ENCODE measurements at regions not wholly inside any gene's neighbourhood (a gene's known extent, or its start where the extent isn't known, plus 50 kb on each side); places are given as distances from the start of the nearest gene placed in this dataset.

DNA sequence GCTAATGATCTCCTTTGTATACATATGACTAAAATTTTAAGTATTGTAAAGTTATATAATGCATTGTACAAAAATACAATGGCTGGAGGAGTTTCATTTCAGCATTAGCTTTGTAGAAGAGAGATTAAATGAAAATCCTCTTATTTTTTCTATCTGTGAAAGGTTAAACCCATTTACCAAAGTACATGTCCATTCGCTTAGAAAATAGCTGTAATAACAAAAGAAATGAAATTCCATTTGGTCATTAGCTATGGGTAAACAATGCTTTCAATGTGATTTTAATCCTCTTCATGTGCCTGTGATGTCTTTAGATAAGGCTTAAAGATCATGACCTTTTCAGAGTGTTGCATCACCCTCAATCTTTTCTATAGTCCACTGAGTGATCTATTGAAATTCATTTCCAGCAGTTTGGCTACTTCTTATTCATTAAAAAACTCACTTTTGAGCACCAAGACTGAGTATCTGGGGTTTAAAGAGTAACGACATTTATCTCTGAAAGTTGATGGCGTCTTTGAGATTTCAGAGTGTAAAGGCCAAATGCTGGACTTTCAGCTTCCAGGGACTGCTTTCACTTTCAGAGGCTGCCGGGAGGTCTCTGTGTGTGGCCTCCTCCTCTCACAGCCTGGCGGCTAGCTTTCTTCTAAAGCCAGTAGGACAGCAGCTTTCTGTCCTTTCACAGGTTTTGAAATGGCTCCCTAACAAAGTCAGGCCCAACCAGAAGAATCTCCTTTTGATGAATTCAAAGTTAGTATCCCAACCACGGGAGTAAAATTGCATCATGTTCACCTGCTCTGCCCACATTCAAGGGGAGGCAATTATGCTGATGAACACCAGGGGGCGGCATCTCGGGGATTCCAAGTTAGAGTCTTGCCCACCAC is 701.4 kb upstream of the COBL start:
- no peak for DNase-seq

DNA sequence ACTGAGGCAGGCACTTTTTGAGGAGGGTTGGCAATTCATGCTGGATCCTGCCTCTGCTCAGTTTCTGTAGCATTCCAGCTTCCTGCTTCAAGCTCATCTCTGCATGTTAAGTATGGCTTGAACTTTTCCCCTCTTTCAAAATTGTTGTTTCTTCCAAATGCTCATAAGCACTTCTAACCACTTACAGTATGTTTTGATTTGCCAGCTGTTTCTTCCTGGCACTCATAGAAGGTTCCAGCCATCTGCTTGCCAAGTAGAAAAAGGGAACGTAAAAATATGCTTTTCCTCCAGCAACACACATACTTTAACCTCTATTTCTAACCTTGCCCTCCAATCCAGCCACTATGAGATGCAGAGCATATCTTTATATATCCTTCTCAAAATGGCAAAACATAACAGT is 692.6 kb upstream of the COBL start:
- peak; percentile 10 for DNase-seq

DNA sequence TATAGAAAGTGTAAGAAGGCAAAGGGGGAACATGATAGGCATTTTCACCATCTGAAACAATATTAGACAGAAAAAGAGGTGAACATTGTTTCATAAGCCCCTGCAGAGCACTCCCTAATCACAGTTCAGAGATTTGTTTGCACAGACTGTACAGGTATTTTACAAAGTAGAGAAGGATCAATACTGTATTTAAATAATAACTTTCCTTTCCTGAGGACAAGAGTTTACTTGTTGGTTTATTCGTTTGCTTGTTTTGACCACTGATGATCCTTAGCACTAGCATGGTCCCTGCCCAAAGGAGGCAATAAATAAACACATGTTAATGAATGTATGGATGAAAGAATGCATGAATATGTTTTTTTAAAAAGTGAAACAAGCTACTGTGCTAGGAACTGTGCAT is 690.1 kb upstream of the COBL start:
- no peak for DNase-seq

DNA sequence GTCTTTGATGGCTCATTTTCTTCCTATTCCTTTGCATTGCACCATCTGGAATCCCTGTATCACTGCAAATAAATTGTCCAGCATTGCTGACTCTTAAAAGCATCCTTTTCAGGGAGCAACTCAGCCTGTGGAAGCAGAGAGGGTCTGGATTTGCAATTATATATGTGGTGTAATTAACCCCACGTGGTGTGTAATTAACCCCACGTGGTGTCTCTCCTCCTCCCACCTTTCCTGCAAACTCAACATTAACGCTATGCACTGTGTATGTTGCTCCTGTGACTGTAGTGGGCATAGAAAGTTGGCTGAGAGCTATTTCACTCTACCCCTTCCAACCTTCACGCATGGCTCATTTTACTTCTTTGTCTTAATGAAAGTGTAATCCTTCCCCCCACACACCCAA is 689.0 kb upstream of the COBL start:
- no peak for DNase-seq

DNA sequence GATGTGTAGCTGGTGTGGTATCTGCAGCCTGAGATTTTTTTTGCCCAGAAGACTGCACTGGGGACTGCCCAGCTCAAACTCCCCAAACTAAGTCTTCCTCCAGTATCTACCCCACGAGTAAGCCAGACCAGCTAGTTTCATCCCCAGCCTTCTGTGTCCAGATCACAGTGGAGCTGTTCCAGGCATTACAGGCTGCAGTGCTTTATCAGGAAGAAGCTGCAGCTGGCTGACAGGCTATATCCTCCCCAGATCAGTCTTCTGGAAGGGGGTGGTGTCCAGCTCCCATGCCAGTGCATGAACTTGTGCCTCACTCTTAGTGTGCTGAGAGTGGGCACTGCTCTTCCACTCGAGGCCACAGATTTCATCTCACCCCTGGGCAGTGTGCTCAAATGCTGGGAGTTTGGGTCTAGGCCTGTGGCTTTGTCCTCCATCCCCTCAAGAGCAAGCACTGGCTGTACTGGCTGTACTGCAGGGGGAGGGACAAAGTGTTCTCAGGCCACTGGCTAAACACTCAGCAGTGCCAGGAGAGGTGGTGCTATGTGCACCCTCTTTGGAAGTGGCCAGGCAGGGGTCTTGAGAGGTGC is 679.1 kb upstream of the COBL start:
- no peak for DNase-seq

DNA sequence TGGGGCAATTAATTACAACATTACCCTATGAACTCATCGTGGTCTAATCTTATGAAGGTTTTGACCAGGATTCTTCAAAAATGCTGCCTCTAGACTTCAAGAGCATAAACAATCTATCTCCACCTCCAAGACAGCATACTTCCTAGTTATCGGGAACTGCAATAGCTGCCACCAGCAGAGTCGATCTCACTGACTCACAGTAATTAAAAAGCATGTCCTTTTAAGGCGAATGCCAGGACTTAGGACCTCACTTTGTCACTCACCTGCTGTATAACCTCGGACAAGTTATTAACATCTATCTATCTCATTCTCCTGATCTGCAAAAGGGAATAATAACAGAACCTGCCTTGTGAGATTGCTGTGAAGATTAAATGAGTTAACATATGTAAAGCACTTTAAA is 666.0 kb upstream of the COBL start:
- no peak for DNase-seq

DNA sequence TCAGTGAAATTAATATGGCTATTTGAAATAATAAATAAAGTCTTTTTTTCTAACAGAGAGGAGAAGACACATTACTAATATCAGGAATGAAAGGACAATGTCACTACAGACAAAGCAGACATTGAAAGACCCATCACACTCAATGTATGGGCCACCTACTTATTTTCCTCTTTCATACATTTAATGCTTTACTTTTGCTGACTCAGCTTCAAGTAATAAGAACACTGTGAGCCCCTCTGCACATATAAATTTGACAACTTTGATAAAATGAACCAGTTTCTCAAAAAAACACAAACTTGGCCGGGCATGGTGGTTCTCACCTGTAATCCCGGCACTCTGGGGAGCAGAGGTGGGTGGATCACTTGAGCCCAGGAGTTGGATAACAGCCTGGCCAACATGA is 664.2 kb upstream of the COBL start:
- no peak for DNase-seq

DNA sequence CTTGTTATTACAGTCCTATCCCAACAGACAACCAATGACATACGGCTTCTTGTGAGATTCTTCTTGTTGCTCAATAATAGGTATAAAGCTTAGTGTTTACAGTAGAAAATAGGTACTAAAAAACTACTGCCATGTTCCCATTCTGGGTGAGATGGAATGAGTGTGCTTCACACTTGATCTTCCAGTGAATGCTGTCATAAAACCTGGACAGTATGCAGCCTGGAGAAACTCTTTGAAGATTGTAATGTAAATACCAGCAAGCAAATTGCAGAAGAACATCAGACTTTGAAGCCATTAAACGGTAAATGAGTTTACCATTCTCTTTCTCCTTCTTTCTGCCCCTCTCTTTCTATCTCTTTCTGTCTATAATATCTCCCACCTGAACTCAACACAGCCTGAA is 663.7 kb upstream of the COBL start:
- no peak for DNase-seq

DNA sequence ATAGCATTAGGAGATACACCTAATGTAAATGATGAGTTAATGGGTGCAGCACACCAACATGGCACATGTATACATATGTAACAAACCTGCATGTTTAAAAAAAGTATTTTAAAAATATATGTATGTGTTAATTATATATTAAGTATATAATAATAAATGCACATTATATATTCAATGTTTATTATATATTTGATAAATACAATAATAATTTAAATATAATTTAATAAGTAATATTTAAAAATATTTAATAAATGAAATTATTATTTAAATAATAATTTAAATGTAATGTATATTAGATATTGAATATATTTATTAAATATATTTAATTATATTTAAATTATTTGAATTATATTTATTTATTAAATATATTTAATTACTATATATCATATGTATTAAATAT is 661.3 kb upstream of the COBL start:
- DNase-seq, result no peak

DNA sequence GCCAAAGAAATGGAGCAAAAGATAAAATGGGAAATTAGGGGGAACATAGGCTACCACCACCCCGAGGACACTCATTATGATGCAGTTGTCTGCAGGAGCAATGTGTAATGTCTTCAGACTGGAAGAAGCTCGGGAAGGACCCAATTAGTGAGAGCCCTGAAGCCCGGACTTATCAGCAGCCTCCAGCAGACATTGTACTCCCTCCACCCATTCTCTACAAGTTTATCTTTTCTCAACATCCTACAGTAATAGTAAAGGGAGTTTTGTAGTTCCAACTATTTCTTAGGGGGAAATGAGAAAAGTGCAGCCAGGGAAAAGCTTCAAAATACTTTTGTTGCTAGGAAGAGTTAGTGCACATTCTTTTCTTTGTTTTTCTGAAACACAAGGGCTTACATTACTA is 657.3 kb upstream of the COBL start:
- DNase-seq, result no peak

DNA sequence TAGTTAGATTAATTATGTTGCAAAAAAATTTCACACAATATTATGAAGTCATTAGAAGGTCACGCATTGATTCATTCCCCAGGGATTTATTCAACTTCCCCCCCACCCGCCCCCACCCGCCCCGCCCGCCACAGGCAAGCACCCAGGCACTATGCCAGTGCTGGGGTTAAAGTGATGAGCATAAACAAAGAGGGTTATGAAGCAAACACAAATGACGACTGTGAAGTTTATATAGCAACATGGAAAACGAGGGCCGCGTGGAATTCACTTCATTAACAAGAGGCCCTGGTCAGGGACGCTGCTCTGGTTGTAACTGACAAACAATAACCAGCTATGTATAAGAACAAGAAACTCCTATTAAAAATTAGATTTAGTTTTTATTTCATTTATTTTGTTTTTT is 656.5 kb upstream of the COBL start:
- no peak for DNase-seq

DNA sequence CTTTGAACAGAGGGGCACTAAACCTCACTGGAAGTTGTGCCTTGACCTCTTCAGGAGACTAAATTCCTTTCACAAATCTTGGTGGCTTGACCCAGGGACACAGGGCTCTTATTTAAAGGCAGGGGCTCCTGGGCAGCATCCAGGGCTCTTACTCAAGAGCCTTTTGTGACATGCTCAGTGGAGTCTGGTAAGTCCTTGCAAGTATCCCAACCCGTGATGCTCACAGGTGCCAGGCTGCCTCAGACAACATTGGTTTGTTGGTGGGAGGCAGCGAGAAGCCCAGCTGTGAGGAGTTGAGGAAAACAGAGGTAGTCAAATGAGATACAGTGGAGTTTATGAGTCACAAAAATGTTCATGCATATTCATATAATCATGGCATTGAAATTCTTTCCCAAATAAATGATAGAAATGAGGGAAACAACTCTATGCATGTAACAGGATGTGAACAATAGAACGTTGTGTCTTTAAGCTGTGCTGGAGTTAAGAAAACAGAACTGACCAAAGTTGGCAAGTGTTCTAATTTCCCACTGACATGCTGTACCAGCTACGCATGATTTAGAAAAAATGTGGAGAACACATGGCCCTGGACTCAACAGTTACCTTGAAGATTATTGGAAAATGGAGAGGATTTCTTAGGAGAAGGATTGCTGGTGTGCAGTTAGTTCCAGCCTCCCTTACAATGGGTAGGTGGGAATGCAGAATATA is 654.5 kb upstream of the COBL start:
- no peak for DNase-seq

DNA sequence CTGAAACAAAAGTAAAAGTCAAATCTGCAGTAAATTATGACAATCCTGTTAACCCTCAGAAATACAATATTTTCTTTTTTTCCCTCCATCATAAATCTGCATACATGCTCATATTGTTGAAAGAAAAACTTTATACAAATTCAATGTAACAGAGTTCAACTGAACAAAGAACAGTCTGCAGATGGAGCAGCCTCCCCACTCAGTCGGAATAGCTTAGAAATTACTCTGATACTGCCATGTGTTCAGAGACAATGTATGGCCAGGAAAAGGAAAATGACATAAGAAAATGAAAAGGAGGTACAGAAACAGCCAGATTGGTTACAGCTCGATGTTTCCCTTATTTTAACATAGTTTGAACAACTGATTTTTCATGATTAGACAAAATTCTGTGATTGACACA is 651.9 kb upstream of the COBL start:
- DNase-seq, result no peak

DNA sequence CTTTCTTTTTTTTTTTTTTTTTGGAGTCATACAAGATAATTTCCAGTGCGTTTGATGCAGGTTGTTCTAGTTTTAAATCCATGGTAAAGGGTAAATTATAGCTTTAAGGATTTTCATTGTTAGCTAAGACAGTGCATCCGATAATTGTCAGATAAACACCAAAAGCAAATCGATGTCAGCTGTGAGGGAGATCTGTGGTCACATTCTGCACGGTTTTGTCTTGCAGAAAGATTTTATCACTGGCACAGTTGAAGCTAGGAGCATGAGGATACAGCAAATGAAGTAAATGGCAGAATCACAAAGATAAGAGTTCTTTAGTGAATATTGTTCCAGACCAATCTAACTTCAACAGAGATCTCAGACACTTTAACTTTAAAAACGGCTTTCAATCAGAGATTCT is 648.8 kb upstream of the COBL start:
- DNase-seq, result no peak

DNA sequence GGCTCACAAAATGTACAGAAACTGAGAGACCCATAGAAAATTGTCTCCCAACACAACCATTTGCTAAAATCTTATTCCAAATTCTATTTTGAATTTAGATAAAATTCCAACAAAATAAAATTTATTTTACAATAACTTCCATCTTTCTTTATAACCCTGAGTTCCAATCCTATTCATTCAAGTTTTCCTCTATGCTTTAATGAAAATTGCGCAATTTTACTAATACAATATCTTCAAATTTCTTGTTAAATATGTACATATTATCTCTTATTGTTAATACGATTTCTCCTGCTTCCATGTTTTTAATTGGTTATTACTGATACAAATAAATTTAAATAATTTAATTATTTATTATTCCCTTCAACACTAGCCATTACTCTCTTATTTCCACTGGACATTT is 645.2 kb upstream of the COBL start:
- no peak for DNase-seq

DNA sequence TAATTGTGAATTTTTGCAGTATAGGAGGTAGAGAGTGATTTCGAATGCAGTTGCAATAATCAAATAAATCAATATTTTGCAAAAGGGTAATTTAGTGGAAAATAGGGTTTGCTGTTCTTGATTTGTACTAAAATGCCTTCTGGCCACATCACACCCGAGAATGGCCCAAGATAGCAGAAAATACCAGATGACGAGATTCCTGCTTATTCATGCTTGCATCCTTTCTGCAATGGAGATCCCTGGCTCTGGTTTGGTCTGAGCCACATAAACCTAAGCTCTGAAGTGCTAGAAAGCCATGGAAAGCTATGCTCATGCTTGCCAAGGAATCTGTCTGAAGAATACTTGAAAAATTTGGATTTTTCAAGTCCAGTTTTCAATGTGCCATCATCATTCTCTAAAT is 634.2 kb upstream of the COBL start:
- no peak for DNase-seq

DNA sequence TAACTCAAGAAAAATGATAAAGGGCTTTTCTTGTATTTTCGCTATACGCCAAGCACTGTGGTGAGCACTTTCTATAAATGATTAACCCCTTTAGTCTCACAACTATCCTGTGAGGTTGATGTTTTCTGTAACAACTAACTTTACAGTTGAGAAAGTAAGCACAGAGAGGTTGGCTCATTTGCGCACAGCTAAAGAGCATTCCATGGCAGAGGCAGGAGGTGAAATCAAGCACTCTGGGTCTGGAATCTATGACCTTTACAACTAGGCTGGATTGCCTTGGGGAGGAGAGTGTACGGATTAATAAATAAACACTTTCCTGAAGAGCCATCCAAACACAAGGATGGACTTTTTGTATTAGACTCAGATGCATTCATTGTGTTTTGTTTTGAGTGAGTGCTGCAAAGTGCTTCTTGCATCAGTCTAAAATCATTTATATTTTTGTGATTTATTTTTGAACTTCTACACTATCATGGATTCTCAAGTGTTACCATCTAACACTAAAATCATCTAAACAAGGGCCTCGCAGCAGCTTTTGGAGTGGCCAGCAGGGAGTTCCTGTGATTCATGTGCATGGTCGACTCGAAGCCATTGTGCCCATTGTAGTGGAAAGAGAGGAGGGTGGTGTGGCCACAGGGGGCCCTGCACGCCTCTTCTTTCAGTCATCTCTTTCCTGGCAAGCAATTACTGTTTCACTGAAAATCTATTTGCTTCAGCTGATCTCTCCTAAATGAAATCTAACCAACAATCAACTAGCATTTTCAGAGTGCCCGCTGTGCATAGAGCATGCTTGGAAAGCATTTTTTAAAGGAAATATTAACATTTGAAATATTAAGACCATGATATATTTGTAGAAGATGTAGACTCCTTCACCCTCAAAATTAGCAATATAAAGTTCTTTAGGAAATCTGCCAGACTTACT is 633.4 kb upstream of the COBL start:
- no peak for DNase-seq

DNA sequence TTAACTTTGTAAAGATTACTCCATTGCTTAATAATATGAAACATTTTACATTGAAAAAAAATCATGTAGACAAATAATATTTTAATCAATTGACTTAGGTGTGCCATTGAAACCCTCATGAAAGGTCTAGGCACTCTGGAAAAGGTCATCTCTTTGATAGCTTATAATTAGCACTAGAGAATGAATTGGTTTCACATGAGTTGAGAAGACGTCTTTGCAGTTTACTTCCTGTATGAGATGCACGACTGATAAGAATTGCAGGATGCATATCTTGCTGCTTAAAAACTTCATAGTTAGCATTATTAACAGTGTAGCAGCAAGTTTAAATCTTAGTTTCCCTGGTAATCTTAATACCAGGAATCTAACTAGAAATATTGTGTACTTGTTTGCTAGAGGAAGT is 614.2 kb upstream of the COBL start:
- no peak for DNase-seq

DNA sequence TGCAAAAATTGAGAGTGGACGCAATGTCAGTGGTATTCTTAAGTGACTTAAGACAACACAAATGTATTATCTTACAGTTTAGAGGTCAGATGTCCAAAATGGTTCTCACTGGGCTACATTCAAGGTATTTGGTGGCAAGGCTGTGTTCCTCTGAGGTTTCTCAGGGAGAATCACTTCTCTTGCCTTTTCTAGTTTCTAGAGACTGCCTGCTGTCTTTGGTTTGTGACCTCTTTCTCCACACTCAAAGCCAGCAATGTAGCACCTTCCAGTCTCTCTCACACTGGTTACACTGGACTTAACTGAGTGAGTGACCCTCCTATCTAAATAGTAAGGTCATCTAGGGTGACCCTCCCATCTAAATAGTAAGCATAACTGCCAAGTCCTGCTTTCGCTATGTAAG is 613.2 kb upstream of the COBL start:
- DNase-seq, result no peak

DNA sequence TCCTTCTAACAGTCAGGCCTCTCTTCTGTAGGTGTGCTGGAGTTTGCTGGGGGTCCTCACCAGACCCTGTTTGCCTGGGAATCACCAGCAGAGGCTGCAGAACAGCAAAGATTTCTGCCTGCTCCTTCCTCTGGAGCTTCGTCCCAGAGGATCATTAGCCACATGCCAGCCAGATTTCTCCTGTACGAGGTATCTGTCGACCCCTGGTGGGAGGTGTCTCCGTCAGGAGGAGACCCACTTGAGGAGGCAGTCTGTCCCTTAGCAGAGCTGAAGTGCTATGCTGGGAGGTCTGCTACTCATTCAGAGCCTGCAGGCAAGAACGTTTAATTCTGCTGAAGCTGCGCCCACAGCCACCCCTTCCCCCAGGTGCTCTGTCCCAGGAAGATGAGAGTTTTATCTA is 611.1 kb upstream of the COBL start:
- no peak for DNase-seq

DNA sequence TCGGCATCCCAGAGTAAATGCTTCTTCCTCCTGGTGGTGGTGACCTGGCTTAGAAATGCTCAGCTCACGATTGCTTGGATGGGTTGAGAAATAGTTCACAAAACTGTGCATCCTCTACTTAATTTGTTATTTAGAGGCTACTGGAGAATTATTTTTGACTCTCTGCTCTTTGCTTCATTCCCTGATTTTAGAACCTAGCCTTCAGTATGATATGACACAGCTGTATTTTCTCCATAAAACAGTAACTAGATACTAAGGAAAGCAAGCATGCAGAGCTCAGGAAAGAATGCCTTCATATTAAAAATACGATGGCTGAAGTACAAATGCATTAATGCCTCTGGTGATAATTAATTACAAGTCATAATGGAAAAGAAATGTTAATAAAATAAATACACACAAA is 602.0 kb upstream of the COBL start:
- DNase-seq, result no peak

DNA sequence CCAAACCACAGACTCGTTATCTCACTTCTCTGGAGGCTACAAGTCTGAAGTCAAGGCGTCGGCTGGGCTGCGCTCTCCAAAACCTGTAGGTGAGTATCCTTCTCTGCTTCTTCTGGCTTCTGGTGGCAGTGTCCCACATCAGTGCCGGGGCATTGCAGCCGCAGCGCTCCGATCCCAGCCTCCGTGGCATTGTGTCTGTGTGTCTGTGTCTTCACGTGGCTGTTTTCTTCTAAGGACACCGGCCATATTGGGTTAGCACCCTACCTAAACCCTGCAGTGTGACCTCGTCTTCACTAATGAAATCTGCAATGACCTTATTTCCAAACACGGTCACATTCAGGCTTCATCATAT is 584.9 kb upstream of the COBL start:
- no peak for DNase-seq

Data from skin of body (tissue), 1 donor.